HG03064 (cell line): ENCODE measurements at regions not wholly inside any gene's neighbourhood (a gene's known extent, or its start where the extent isn't known, plus 50 kb on each side); places are given as distances from the start of the nearest gene placed in this dataset.

ENCODE experiments used
- ATAC-seq: cut with Tn5 transposase; IDR thresholded peaks from one replicate; pipeline ENCODE4 v1.9.1; 2021; ENCODE audit warnings: low read depth; ENCODE audit not compliant: unreplicated experiment

DNA sequence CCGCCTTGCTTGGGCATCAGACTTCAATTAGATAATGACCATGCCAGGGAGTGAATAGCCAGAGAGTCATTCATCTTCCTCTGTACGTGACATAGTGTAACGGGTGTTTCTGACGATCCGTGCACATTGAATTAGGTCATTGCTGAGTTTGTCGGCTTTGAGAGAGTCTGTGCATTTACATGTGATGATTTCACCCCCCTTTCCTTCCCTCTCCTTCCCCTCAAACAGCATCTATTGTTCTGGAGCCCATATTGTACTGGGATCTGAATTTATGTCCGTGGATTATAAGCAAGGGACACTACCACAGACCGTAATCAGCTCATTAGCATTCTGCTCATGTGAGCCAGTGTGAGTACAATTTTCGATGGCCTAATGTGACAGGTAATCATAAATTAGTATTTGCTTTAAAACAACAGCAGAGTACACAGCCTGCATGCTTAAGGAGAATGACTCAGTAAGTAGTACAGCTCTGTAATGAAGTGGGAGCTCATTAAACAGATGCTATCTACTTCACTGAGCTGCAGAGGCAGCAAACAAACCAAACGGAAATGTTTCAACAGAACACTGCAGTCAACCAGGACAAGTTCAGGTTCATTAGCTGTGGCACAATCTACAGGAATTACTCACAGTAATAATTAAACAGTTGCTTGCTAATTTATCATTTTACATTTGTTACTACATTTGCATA is 302.1 kb downstream of the CSNK1G3 start:
- ATAC-seq, result no peak

DNA sequence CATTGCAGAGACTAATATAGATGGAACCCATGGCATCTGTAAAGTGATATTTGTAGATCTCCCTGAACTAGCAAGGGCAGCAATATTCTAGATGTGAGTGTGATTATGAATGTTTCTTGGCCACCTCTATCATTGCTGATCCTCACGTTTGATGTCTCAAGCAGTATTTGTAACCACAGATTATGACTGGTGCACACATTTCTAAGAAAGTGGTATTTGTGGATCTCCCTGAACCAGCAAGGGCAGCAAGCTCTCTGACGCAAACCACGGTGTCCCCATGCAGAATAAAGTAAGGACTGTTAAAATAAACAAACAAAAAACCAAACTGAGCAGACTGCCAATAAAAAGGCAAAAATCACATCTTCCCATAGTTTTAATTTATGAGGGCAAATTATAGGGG is 301.3 kb downstream of the CSNK1G3 start:
- no peak for ATAC-seq

- no peak for ATAC-seq
Observed at GRCh38 chr5:123811831-123812230, 299.9 kb downstream of the CSNK1G3 start.

DNA sequence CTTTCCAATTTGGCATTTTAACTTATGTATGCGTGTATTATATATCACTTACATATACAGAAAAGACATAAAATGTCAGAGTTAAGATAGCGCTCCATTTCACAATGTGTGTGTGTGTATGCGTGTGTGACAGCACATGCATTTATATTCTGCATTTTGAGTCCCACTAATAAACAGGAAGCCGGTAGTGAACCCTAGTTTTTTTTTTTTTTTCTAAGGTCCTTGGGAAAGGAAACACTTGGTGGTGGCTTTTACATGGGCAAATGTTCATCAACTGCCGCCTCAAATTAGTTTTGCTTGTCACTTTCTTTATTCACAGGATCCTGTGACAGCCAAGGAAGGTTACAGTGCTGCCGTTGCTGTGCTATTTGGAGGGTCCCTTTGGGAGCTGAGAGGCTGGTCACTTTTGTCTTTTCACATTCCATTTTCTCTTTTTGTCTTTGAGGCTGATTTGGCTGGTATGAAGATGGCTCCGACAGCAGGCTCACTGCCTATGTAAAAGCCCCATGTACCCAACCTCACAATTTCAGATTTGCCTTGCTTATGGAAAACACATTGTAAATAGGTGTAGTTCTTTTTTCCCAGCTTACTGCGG is 298.9 kb downstream of the CSNK1G3 start:
- no peak for ATAC-seq

GRCh38 chr5:123810253-123810652 is 298.3 kb downstream of the CSNK1G3 start:
- ATAC-seq, result no peak

DNA sequence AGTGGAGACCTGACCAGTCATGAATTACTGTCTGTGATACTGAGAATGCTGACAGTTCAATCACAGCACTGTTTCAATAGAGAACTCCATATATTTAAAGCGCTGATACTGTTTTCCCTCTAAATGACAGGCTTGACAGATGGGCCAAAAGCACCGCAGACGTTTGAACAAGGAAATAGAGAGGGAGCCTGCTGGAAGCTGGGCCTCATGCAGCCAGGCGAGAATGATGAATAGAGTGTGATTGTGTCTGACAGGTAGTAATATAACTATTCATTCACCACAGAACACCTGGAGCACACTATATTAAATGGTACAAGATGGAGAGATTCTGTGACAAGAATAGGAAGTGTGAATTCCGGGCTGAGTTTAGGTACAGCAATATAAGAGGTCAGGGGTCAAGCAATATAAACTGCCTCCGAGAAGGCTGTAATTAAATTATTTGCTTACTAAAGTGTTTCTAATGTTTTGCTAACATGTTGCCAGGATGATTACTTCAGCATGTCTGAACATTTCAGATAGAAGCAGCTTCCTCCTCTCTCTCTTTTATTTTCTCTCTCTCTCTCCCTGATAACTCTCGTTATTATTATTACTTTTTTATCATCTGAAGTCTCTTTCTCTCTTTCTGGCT is 297.7 kb downstream of the CSNK1G3 start:
- no peak for ATAC-seq

DNA sequence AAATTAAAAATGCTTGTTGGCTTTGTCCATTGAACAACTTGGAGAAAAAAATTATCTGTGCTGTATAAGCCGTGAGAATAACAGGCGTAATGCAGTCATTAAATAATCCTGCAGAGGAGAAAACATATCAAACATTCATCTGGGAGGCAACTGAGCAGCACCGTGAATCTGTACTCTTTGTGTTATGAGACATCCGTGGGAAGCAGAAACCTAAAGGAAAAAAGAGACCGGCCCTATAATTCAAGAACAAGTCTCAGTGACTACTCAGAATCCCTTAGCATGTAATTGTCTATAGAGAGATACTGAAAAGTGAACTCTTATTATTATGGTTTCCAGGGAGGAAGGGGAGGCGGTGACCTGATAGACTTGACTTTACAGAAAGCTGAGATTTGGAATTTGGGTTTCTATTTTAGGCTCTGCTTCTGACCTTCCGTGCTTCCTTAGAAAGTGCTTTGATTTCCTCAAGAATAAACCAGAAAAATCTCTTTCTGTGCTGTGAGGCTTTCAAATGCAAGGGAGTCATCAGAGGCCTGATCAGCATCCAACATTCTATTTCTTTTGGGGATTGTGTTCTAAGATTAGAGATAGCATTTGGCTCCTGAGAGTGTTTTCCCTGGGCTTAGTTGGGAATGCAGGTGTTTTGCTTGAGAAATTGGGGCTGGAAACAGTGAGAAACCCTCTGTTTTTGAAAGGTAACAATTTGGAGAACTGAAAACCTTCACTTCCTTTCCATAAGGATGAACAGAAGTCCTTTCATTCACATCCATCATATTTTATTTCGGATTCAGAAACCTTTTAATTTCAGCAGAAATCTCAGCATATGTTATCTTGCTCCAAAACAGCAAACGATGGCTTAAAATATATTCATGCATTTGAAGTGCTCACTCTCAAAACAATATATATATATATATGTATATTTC is 296.7 kb downstream of the CSNK1G3 start:
- no peak for ATAC-seq

DNA sequence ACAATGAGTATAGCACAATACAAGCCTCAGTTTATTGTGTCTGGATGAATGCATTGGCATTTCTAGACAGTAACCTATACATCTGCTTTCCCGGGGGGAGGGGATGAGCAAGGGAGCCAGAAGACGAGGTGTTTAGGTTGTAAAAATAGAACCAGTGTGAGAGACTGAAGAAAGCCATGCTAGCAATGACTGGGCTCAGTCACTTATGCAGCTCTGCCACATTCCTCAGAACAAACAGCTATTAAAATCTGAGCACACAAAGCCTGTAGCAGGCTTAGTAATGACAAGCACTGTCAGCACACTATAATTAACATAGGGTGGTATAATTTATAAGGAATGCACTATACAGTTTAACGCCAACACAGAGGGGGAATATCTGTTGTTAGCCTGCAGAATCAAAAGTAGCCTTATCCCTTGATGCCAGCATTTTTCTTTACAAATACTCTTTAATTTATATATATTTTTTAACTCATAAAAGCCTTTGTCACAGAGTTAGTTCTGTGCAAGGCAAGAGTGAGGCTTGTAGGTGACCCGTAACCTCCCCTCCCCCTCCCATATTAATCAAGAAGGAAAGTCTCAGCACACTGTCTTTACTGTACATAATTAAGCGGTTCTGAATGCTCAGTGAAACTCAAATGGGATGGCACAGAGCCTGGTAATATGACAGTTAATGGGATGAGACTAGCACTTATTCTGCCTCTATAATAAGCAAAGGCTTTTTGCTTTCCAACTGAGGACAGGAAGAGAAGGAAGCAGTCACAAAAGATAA is 295.4 kb downstream of the CSNK1G3 start:
- no peak for ATAC-seq

GRCh38 chr5:123806644-123807043 is 294.7 kb downstream of the CSNK1G3 start:
- no peak for ATAC-seq

GRCh38 chr5:123805300-123805699 is 293.3 kb downstream of the CSNK1G3 start:
- ATAC-seq, result no peak

- ATAC-seq, result no peak
Observed at GRCh38 chr5:123803359-123803758, 291.4 kb downstream of the CSNK1G3 start.

- no peak for ATAC-seq
Observed at GRCh38 chr5:123802298-123802951, 290.4 kb downstream of the CSNK1G3 start.

- ATAC-seq, result no peak
Observed at GRCh38 chr5:123800640-123801039, 288.7 kb downstream of the CSNK1G3 start.

DNA sequence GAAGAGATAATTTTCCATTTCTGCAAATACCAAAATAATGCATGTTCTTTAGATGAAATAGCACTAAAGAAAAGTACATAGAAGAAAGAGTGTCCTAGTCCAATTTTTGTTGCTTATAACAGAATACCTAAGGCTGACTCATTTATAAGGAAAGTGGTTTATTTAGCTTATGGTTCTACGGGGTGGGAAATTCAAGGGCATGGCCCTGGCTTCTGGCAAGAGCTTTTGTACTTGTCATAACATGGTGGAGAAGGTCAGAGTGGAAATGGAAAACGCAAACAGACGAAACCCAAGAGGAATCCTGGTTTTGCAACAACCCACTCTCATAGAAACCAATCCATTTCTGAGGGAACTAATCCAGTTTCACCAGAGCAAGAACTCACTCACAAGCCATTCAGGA is 283.7 kb downstream of the CSNK1G3 start:
- ATAC-seq, result no peak

GRCh38 chr5:123790226-123790625 is 278.2 kb downstream of the CSNK1G3 start:
- no peak for ATAC-seq

- no peak for ATAC-seq
Observed at GRCh38 chr5:123787635-123788034, 275.7 kb downstream of the CSNK1G3 start.

- no peak for ATAC-seq
Observed at GRCh38 chr5:123787136-123787535, 275.2 kb downstream of the CSNK1G3 start.

DNA sequence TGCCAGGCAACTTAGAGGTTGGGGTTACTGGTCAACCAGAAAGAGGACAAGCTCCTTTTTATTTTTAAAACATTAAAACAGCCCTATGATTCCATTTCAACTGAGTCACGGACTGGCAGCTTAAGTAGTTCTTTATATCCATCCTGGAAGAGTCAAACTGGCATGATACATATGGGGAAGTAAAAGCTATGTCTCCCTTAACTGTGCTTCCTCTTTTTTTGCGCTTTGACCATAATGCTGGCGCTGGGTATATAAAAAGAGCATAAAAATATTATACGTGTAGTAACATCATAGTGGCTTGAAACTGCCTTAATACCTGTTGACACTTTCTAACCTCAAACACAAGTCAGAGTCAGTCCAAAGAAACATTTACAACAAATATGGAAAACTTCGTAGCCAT is 274.4 kb downstream of the CSNK1G3 start:
- no peak for ATAC-seq

GRCh38 chr5:123785162-123786071 is 273.4 kb downstream of the CSNK1G3 start:
- no peak for ATAC-seq
